GM10266 (cell line): ENCODE measurements at regions not wholly inside any gene's neighbourhood (a gene's known extent, or its start where the extent isn't known, plus 50 kb on each side); places are given as distances from the start of the nearest gene placed in this dataset.

ENCODE experiments used
- DNase-seq: peaks from one replicate; pipeline ENCODE4 v3.0.0; 2012; ENCODE audit errors: extremely low spot score
- CTCF ChIP-seq: IDR thresholded peaks from 2 replicates; pipeline ENCODE4 v1.5.1; 2012; ENCODE audit warnings: mild to moderate bottlenecking, low read depth; ENCODE audit not compliant: control insufficient read depth, insufficient read depth; ENCODE audit errors: missing control alignments

- no peak for TF ChIP-seq CTCF
- DNase-seq = no peak
Measured at GRCh38 chr11:135061166-135061565, 649.1 kb upstream of the B3GAT1 start.

DNA sequence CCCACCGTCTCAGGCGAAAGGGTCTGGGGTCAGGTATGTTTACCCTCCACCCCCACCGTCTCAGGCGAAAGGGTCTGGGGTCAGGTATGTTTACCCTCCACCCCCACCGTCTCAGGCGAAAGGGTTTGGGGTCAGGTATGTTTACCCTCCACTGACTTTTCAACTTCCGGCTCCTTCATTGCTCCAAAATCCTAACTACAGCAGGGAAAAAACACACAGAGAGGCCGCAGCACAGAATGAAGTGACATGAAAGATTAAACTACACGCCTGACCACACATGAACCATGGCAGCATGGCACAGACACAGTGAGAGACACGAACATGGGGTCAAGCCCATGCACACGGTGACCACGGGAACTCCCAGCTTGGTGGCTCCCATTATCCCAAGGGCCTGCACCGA lies 634.9 kb upstream of the B3GAT1 start:
- DNase-seq = no peak
- TF ChIP-seq CTCF = no peak

- no peak for DNase-seq
- no peak for TF ChIP-seq CTCF
Measured at GRCh38 chr11:135046556-135046955, 634.5 kb upstream of the B3GAT1 start.

- no peak for TF ChIP-seq CTCF
Measured at GRCh38 chr11:135043434-135043833, 631.4 kb upstream of the B3GAT1 start.

DNA sequence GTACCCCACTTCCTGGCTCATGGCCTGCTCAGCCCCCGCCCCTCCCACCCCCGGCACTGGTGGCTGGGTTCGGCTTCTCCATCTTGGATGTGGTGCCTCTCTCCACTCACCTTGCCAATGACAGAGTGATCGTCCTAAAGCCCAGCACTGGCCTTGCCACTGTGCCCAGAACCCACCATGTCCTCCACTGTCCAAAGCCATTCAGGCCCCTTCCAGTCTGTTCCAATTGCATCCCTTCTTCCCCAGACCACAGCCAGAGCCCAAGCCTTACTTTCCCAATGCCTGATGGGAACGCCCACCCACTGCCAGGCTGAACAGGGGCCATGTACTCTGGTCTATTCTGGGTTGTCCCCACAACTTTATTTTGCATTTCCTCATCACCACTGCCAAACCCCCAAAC lies 625.8 kb upstream of the B3GAT1 start:
- DNase-seq = no peak
- TF ChIP-seq CTCF = no peak

More at GRCh38 chr11:135043434-135043833, 631.4 kb upstream of the B3GAT1 start:
- DNase-seq = no peak

- TF ChIP-seq CTCF = no peak
- no peak for DNase-seq
Measured at GRCh38 chr11:135036488-135037297, 624.7 kb upstream of the B3GAT1 start.

- no peak for TF ChIP-seq CTCF
- DNase-seq = no peak
Measured at GRCh38 chr11:135035282-135035681, 623.2 kb upstream of the B3GAT1 start.
